Prostate gland (tissue), 2 donors: ENCODE measurements at regions not wholly inside any gene's neighbourhood (a gene's known extent, or its start where the extent isn't known, plus 50 kb on each side); places are given as distances from the start of the nearest gene placed in this dataset.

ENCODE experiments used
- DNase-seq: peaks from one replicate; pipeline ENCODE4 v3.0.0-alpha.2; 2019; ENCODE audit warnings: low spot score
- H3K27ac ChIP-seq, 2 donors: fragments of 200-600 bp; sonication (generic); 2 replicates each; pipeline ENCODE4 v1.5.1; 2017 to 2019
- H3K27me3 ChIP-seq: fragments of 200-600 bp; sonication (generic); replicated peaks from 2 replicates; pipeline ENCODE4 v1.5.1; 2019; ENCODE audit not compliant: insufficient read depth
- H3K36me3 ChIP-seq, 2 donors: fragments of 200-600 bp; sonication (generic); 1 replicate in 1 of 2; 2 replicates in 1 of 2; pipeline versions ENCODE4 v1.5.1 to v1.8.1; 2017 to 2019
- H3K4me1 ChIP-seq: fragments of 200-600 bp; sonication (generic); replicated peaks from 2 replicates; pipeline ENCODE4 v1.5.1; 2019
- H3K4me3 ChIP-seq, 2 donors: fragments of 200-600 bp; sonication (generic); 2 replicates each; pipeline ENCODE4 v1.5.1; 2017 to 2019
- H3K9me3 ChIP-seq: fragments of 200-600 bp; sonication (generic); 2 replicates; pipeline ENCODE4 v1.5.1; 2017
- CTCF ChIP-seq, 4 experiments: fragments of 200-600 bp in 2 of 4; fragments of 450-650 bp in 2 of 4; sonication (generic) in 2 of 4; IDR thresholded peaks; 1 replicate in 3 of 4; 2 replicates in 1 of 4; pipeline ENCODE4 v1.5.1; 2016 to 2019; ENCODE audit warnings: antibody characterized with exemption in 4 of 4, mild to moderate bottlenecking in 2 of 4, moderate library complexity in 2 of 4
- POLR2A ChIP-seq: fragments of 450-650 bp; IDR thresholded peaks from one replicate; pipeline ENCODE4 v1.6.1; 2016; ENCODE audit warnings: antibody characterized with exemption, mild to moderate bottlenecking
- POLR2AphosphoS5 ChIP-seq: sonication (generic); formaldehyde crosslinking; IDR thresholded peaks from one replicate; pipeline ENCODE4 v1.6.1; 2017; ENCODE audit warnings: antibody characterized with exemption
- WGBS: methylation state at CpG from one replicate; pipeline ENCODE4 v1.1.5; 2018; 5-methylcytosine and 5-hydroxymethylcytosine counted together
- intact Hi-C: fragments of 100-400 bp; cut with DNase I; formaldehyde crosslinking; loops from one replicate; pipeline ENCODE4 v1.14.2; 2022

- Histone ChIP-seq H3K27ac (peak overlapping the region; percentile 23 to 29), H3K9me3 (no peaks in the 10 kb centered on the region), H3K36me3 (no peaks in the 10 kb centered on the region), H3K4me3 (no peak overlapping the region), H3K27me3 (no peaks in the 10 kb centered on the region), H3K4me1 (no peaks in the 10 kb centered on the region)
- WGBS: 29% methylated on average over 6 of the region's 6 CpGs
- intact Hi-C loops: no loop called here
- TF ChIP-seq POLR2AphosphoS5: peak; percentile 88
- TF ChIP-seq POLR2A: no peak
- DNase-seq: peak; percentile 83
Measured at GRCh38 chr7:81410471-81411117, 359.3 kb downstream of the HGF start.

DNA sequence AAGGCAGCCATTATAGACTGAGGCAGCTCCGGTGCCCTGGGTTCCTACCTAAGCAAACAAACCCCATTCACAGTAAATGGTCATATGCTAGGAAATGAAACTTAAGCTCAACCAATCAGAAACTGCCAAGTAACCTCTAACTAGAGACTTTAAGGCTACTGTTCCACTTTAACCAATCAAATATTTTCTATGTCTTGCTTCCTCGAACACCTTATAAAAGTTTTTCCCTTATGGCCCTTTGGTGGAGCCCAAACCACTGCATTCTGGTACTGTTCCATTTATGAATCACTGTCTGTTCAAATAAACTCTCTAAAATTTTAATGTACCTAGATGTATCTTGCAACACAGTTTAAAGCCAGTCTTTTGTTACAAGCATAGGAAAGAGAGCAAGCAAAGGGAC is 361.1 kb downstream of the HGF start:
- H3K9me3 ChIP-seq: no peaks in the 10 kb centered on the region
- H3K27me3 ChIP-seq: no peaks in the 10 kb centered on the region
- H3K4me1 ChIP-seq: no peaks in the 10 kb centered on the region
- 60% methylated on average over 2 of the region's 2 CpGs for WGBS
- intact Hi-C loops: no loop called here
- H3K36me3 ChIP-seq: no peaks in the 10 kb centered on the region
- H3K27ac ChIP-seq: no peak overlapping the region
- TF ChIP-seq POLR2A (no peak), CTCF (IDR thresholded peaks at IDR 0.05) (no peak), POLR2AphosphoS5 (no peak)
- no peak for DNase-seq
- no peak overlapping the region for H3K4me3 ChIP-seq

DNA sequence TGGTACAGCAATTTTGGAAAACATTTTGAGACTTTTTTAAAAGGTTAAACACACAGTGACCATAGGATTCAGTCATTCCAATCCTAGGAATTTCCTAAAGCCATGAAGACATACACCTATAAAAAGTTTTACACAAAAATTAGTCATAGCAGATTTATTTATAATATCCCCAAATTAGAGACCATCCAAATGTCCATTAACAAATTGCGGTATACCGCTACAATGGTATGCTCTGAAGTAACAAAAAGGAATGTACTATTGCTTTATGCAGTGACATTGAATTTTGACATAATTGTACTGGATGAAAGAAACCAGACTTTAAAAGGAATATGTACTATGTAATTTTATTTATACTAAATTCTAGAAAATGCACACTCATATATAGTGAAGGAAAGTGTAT is 362.8 kb downstream of the HGF start:
- no peaks in the 10 kb centered on the region for H3K9me3 ChIP-seq
- intact Hi-C loops: no loop called here

DNA sequence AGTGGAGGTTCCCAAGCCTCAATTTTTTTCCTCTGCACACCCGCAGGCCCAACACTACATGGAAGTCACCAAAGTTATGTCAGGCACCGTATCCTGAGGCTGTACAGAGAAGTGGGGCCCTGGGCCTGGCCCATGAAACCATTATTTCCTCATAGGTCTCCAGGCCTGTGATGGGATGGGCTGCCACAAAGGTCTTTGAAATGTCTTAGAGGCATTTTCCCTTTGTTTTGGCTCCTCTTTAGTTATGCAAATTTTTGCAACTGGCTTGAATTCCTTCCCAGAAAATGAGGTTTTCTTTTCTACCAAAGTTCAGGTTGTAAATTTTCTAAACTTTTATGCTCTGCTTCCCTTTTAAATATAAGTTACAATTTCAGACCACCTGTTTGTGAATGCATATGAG is 365.2 kb downstream of the HGF start:
- TF ChIP-seq POLR2AphosphoS5 (no peak), CTCF (IDR thresholded peaks at IDR 0.05) (no peak), POLR2A (no peak)

More for the DNA sequence above, 362.8 kb downstream of the HGF start:
- no peak for DNase-seq
- no peak overlapping the region for H3K4me3 ChIP-seq
- H3K27me3 ChIP-seq: no peaks in the 10 kb centered on the region
- 96% methylated on average over 2 of the region's 2 CpGs for WGBS
- no peaks in the 10 kb centered on the region for H3K4me1 ChIP-seq
- H3K27ac ChIP-seq: no peak overlapping the region
- TF ChIP-seq CTCF (IDR thresholded peaks at IDR 0.05): no peak
- no peak for TF ChIP-seq POLR2A
- TF ChIP-seq POLR2AphosphoS5: no peak
- H3K36me3 ChIP-seq: no peaks in the 10 kb centered on the region

GRCh38 chr7:81402227-81402626 is 367.6 kb downstream of the HGF start:
- WGBS: 28% methylated on average over 1 of the region's 1 CpG
- no peaks in the 10 kb centered on the region for H3K9me3 ChIP-seq
- no peak overlapping the region for H3K4me3 ChIP-seq
- intact Hi-C loops: no loop called here
- no peak for DNase-seq
- TF ChIP-seq CTCF (IDR thresholded peaks at IDR 0.05) (no peak), POLR2A (no peak), POLR2AphosphoS5 (no peak)
- no peak overlapping the region for H3K27ac ChIP-seq
- no peaks in the 10 kb centered on the region for H3K4me1 ChIP-seq
- H3K27me3 ChIP-seq: no peaks in the 10 kb centered on the region
- no peaks in the 10 kb centered on the region for H3K36me3 ChIP-seq

More for the DNA sequence above, 365.2 kb downstream of the HGF start:
- DNase-seq: no peak
- Histone ChIP-seq H3K27ac (no peak overlapping the region), H3K4me1 (no peaks in the 10 kb centered on the region), H3K27me3 (no peaks in the 10 kb centered on the region), H3K9me3 (no peaks in the 10 kb centered on the region), H3K36me3 (no peaks in the 10 kb centered on the region), H3K4me3 (no peak overlapping the region)
- intact Hi-C loops: no loop called here
- WGBS: 96% methylated on average over 2 of the region's 2 CpGs
